ENCODE measurements at regions not wholly inside any gene's neighbourhood (a gene's known extent, or its start where the extent isn't known, plus 50 kb on each side); places are given as distances from the start of the nearest gene placed in this dataset.
A peak's percentile ranks its signal among the peaks of the same experiment; 100 is the strongest.

DNA sequence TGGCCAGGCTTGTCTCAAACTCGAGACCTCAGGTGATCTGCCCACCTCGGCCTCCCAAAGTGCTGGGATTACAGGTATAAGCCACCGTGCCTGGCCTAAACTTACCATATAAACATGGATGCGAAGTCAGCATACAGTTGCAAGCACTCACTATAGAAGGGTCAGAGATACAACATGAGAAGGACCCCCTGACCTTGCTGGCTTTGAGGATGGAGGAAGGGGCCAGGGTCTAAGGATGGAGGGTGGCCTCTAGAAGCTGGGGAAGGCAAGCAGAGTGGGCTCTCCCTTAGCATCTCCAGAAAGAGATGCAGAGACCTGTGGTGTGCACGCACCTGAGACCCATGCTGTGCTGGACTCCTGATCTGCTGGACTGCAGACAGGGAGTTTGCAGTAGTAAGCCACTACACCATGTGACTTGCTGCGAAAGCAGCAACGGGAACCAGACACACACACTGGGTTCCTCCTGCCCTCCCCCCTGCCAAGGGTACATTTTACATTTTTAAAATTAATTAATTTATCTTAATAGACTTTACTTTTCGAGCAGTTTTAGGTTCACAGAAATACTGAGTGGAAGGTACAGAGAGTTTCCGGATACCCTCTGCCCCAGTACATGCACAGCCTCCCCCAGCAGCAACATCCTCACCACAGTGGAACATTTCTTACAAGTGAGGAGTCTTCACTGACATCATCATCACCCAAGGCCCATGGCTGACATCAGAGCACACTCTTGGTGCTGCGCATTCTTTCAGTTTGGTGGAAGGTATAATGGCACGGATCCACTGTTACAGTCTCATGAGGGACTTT lies 170.1 kb upstream of the B3GAT1 start:
- Histone ChIP-seq H3K27me3 (ENCODE audit: low read depth) (peaks cover 58% of the 10 kb centered on the region), H3K9me3 (replicated peaks) (no peaks in the 10 kb centered on the region), H3K4me1 (peaks cover 24% of the 10 kb centered on the region), H3K4me3 (no peak overlapping the region), H3K27ac (replicated peaks) (no peak overlapping the region), H3K36me3 (no peaks in the 10 kb centered on the region)
- TF ChIP-seq, protein P1, sequence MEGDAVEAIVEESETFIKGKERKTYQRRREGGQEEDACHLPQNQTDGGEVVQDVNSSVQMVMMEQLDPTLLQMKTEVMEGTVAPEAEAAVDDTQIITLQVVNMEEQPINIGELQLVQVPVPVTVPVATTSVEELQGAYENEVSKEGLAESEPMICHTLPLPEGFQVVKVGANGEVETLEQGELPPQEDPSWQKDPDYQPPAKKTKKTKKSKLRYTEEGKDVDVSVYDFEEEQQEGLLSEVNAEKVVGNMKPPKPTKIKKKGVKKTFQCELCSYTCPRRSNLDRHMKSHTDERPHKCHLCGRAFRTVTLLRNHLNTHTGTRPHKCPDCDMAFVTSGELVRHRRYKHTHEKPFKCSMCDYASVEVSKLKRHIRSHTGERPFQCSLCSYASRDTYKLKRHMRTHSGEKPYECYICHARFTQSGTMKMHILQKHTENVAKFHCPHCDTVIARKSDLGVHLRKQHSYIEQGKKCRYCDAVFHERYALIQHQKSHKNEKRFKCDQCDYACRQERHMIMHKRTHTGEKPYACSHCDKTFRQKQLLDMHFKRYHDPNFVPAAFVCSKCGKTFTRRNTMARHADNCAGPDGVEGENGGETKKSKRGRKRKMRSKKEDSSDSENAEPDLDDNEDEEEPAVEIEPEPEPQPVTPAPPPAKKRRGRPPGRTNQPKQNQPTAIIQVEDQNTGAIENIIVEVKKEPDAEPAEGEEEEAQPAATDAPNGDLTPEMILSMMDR (IDR thresholded peaks at IDR 0.05; ENCODE audit: borderline replicate concordance) = no peak
- intact Hi-C loops (cut with micrococcal nuclease) = no loop called here
- DNase-seq = no peak

DNA sequence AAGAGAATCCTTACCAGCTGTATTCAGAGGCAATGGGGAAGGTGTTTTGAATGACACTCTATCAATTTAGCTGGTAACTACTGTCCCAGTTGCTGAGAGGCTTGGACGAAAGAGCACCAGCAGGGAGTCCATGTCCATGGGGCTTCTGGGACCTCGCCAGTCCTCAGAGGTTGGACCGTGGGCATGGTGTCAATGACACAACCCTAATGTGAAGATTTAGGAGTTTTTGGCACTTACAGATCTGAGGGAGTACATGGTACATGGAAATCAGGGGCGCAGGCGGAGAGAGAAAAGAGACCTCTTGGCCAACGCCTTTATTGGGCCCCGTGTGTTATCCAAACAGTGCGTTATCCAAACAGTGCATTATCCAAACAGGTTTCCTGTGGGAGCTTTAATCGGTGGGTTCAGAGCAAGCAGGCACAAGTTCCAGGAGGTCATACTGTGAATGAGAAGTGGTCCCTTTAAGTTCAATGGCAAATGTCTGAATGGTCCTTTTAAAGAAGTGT lies 169.1 kb upstream of the B3GAT1 start:
- no peak overlapping the region for H3K27ac ChIP-seq (replicated peaks)
- TF ChIP-seq, protein P1 (IDR thresholded peaks at IDR 0.05; ENCODE audit: borderline replicate concordance) = no peak
- no peak for DNase-seq
- no peaks in the 10 kb centered on the region for H3K9me3 ChIP-seq (replicated peaks)
- no peak overlapping the region for H3K4me3 ChIP-seq
- H3K27me3 ChIP-seq (ENCODE audit: low read depth) = peaks cover 68% of the 10 kb centered on the region
- H3K4me1 ChIP-seq = peaks cover 24% of the 10 kb centered on the region
- H3K36me3 ChIP-seq = no peaks in the 10 kb centered on the region
- intact Hi-C loops (cut with micrococcal nuclease) = no loop called here

DNA sequence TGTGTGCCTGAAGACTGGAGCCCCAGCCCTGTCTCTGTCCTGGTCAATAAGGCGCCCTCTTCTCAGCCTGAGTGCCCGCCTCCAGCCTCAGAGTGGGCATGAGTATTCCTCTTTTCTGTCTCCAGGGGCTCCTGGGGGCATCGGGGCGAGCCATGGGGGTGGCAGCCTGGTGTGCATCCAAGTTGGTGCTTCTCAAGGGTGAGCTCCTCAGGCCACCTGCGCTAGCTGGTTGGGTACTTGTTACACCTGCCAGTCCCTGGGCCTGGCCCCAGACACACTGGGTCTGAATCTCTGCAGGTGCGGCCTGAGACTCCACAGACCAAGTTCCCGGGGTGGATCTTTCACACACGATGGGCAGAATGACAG lies 168.6 kb upstream of the B3GAT1 start:
- peaks cover 73% of the 10 kb centered on the region for H3K27me3 ChIP-seq (ENCODE audit: low read depth)
- intact Hi-C loops (cut with micrococcal nuclease) = no loop called here
- no peak for DNase-seq

DNA sequence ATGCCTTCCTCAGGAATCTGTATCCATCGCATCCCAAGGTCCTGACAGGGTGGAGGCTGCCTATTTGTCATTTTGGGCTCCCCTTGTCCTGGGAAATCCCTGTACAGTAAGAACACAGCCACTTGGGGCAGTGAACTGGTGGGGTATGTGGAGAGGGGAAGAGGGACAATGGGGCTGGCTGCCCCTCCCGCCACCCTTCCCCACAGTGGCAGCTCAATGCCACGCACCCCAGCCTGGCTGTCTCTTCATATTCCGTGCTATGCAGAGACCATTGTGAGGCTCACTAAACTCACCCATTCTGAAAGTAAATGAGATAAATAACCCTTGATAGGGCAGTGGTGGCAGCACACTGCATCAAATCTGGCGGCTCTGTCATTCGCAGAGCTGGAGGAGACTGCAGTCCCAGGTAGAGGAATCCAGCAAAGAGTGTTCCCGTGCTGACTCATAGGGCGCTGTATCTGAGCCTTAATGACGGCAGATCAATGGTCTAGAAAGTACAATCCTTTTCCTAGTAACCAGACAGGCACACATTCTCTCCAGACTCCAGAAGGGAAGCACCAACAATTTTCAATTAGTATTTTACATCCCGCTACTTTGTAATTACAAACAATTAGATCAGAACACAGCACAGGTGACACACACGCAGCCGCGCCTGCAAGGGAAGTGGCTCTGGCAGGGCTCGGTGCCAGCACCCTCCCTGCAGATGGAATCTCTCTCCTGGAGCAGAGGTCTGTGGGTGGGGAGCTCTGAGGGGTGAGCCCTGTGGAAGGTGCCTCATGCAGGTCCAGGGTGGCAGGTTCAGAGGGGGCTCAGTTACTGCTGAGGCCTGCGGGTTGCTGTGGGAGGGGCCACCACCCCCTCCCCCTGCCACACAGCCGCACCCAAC lies 167.9 kb upstream of the B3GAT1 start:
- H3K9me3 ChIP-seq (replicated peaks) = no peaks in the 10 kb centered on the region
- TF ChIP-seq, protein P1 (IDR thresholded peaks at IDR 0.05; ENCODE audit: borderline replicate concordance) = peak; percentile 0
- intact Hi-C loops (cut with micrococcal nuclease) = no loop called here
- no peaks in the 10 kb centered on the region for H3K36me3 ChIP-seq
- DNase-seq = no peak
- H3K27ac ChIP-seq (replicated peaks) = no peak overlapping the region
- H3K4me1 ChIP-seq = peaks cover 18% of the 10 kb centered on the region
- peaks cover 79% of the 10 kb centered on the region for H3K27me3 ChIP-seq (ENCODE audit: low read depth)
- no peak overlapping the region for H3K4me3 ChIP-seq

More for the DNA sequence above, 168.6 kb upstream of the B3GAT1 start:
- peaks cover 23% of the 10 kb centered on the region for H3K4me1 ChIP-seq
- H3K27ac ChIP-seq (replicated peaks) = no peak overlapping the region
- TF ChIP-seq, protein P1 (IDR thresholded peaks at IDR 0.05; ENCODE audit: borderline replicate concordance) = no peak
- H3K9me3 ChIP-seq (replicated peaks) = no peaks in the 10 kb centered on the region
- H3K4me3 ChIP-seq = no peak overlapping the region
- H3K36me3 ChIP-seq = no peaks in the 10 kb centered on the region

DNA sequence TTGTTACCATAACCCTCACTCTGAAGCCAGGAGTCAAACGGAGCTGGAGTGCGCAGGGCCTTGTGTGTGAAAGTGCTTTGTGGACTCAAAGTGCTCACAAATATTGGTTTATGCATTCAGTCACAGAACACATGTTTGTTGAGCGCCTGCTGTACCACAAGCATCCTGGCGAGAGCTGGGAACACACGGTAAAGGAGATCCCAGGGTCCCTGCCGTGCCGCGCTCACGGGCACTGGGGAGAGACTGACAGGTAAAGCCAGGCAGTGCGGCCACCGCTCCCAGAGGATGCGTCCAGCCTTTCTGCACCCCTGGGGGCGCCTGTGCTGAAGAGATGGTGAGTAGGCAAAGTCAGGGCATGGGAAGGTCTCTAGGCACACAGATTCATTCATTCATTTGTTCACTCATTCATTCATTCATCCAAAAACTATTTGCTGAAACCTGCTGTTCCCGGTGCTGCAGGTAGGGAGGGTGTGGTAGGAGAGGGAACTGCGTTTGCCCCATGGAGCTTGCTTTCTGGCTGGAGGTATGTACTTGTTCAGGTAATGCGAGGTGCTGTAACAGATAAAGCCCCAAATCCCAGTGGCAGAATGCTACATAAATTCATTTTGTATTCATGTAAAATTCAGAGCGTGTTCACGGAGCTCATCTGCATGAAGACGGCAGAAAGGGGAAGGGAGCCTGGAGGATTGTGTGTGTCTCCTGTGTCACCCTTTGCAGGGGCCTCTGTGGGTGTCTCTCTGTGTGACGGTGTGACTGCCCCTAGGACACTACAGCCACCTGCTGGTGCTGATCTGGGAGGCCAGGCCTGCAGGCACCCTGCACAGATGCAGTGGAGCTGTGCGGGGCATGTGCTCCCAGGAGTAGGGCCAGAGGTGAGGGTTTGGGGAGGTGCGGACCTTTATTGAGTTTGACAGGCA lies 167.0 kb upstream of the B3GAT1 start:
- no peak overlapping the region for H3K27ac ChIP-seq (replicated peaks)
- peaks cover 87% of the 10 kb centered on the region for H3K27me3 ChIP-seq (ENCODE audit: low read depth)
- intact Hi-C loops (cut with micrococcal nuclease) = no loop called here
- peaks cover 9% of the 10 kb centered on the region for H3K4me1 ChIP-seq
- H3K4me3 ChIP-seq = no peak overlapping the region
- TF ChIP-seq, protein P1 (IDR thresholded peaks at IDR 0.05; ENCODE audit: borderline replicate concordance) = peak; percentile 22
- H3K9me3 ChIP-seq (replicated peaks) = no peaks in the 10 kb centered on the region
- no peak for DNase-seq
- no peaks in the 10 kb centered on the region for H3K36me3 ChIP-seq

Data from left ventricle myocardium inferior (tissue), 1 donor.